Loucy (cell line): ENCODE measurements at regions not wholly inside any gene's neighbourhood (a gene's known extent, or its start where the extent isn't known, plus 50 kb on each side); places are given as distances from the start of the nearest gene placed in this dataset.

Experiments used
- H2AFZ ChIP-seq: fragments of 200-600 bp; sonication (generic); 2 replicates; pipeline ENCODE4 v1.6.0; 2016; ENCODE audit warnings: antibody characterized with exemption, mild to moderate bottlenecking, low read length, moderate library complexity
- H3F3A ChIP-seq: fragments of 200-600 bp; 2 replicates; pipeline ENCODE4 v1.6.0; 2016; ENCODE audit warnings: antibody characterized with exemption, low read depth, mild to moderate bottlenecking
- H3K27me3 ChIP-seq: fragments of 200-600 bp; sonication (generic); 2 replicates; pipeline ENCODE4 v1.6.1; 2014; ENCODE audit warnings: low read length, mild to moderate bottlenecking; ENCODE audit not compliant: insufficient read depth, poor library complexity, severe bottlenecking
- H3K36me3 ChIP-seq: fragments of 200-600 bp; sonication (generic); 2 replicates; pipeline ENCODE4 v1.6.1; 2016; ENCODE audit warnings: low read length; ENCODE audit not compliant: insufficient read depth
- H3K4me1 ChIP-seq: fragments of 200-600 bp; sonication (generic); 2 replicates; pipeline ENCODE4 v1.5.1; 2014; ENCODE audit warnings: low read length, mild to moderate bottlenecking; ENCODE audit not compliant: insufficient read depth, poor library complexity, severe bottlenecking
- H3K4me2 ChIP-seq: fragments of 200-600 bp; sonication (generic); 2 replicates; pipeline ENCODE4 v1.6.0; 2014; ENCODE audit warnings: antibody characterized with exemption, low read length, low read depth, mild to moderate bottlenecking; ENCODE audit not compliant: poor library complexity, severe bottlenecking
- H3K4me3 ChIP-seq: fragments of 200-600 bp; sonication (generic); 2 replicates; pipeline ENCODE4 v1.5.1; 2014; ENCODE audit warnings: low read length, mild to moderate bottlenecking, mixed read lengths; ENCODE audit not compliant: poor library complexity, severe bottlenecking
- H3K79me2 ChIP-seq: fragments of 200-600 bp; sonication (generic); 2 replicates; pipeline ENCODE4 v1.6.1; 2014; ENCODE audit warnings: low read length; ENCODE audit not compliant: insufficient read depth
- H3K9ac ChIP-seq: fragments of 200-600 bp; sonication (generic); 2 replicates; pipeline ENCODE4 v1.6.0; 2014; ENCODE audit warnings: mild to moderate bottlenecking, low read depth, low read length, moderate library complexity; ENCODE audit not compliant: poor library complexity, severe bottlenecking
- H3K9me2 ChIP-seq: fragments of 200-600 bp; sonication (generic); replicated peaks from 2 replicates; pipeline ENCODE4 v1.6.1; 2016; ENCODE audit warnings: low read depth, low read length, mixed read lengths
- H3K9me3 ChIP-seq: fragments of 200-600 bp; sonication (generic); 2 replicates; pipeline ENCODE4 v1.6.1; 2014; ENCODE audit warnings: mild to moderate bottlenecking, antibody characterized with exemption, low read length, low read depth; ENCODE audit not compliant: insufficient read depth
- H4K20me1 ChIP-seq: fragments of 200-600 bp; sonication (generic); 2 replicates; pipeline ENCODE4 v1.6.0; 2014; ENCODE audit warnings: antibody characterized with exemption, low read length, mild to moderate bottlenecking; ENCODE audit not compliant: insufficient read depth, poor library complexity, severe bottlenecking
- CTCF ChIP-seq: fragments of 200-600 bp; sonication (generic); conservative IDR thresholded peaks from 2 replicates; pipeline ENCODE4 v1.5.1; 2014; ENCODE audit warnings: mild to moderate bottlenecking, antibody characterized with exemption, low read length
- EZH2phosphoT487 ChIP-seq: fragments of 200-600 bp; IDR thresholded peaks from 2 replicates; pipeline ENCODE4 v1.6.1; 2018; ENCODE audit warnings: antibody characterized with exemption, mild to moderate bottlenecking, moderate library complexity, borderline replicate concordance

DNA sequence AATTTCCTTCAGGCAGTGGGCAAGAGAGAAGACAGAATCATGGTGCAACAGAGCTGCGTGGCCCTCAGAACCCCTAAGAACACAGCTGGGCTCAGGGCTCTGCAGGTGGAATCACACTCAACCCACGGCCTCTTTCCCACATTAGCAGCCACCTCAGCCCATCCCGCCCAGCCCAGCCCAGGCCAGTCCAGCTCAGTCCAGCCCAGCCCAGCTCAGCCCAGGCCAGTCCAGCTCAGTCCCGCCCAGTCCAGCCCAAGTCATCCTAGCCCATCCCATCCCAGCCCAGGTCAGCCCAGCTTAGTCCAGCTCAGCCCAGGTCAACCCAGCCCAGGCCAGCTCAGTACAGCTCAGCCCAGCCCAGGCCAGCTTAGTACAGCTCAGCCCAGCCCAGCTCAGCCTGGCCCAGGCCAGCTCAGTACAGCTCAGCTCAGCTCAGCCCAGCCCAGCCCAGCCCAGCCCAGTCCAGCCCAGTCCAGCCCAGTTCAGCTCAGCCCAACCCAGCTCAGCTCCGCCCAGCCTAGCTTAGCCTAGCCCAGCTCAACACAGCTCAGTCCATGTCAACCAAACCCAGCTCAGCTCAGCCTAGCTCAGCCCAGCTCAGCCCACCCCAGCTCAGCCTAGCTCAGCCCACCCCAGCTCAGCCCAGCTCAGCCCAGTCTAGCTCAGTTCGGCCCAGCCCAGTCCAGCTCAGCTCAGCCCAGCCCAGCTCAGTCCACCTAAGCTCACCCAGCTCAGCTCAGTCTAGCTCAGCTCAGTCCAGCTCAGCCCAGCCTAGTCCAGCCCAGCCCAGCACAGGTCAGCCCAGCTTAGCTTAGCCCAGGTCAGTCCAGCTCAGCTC, 183.1 kb downstream of the TMEM121 start:
- Histone ChIP-seq H3K9ac (no peak overlapping the region), H3K9me3 (peaks cover 7% of the 10 kb centered on the region; the same call in 1 of the 2 replicates), H3K4me3 (no peak overlapping the region), H3K9me2 (no peaks in the 10 kb centered on the region), H3K36me3 (no peaks in the 10 kb centered on the region), H3K4me2 (no peak overlapping the region), H4K20me1 (no peaks in the 10 kb centered on the region), H3K27me3 (no peaks in the 10 kb centered on the region), H2AFZ (no peak overlapping the region), H3F3A (no peaks in the 10 kb centered on the region), H3K79me2 (no peaks in the 10 kb centered on the region), H3K4me1 (no peaks in the 10 kb centered on the region)
- TF ChIP-seq CTCF (no peak), EZH2phosphoT487 (no peak)

- Histone ChIP-seq H3K9me2 (no peaks in the 10 kb centered on the region), H4K20me1 (no peaks in the 10 kb centered on the region), H3K9me3 (peaks cover 7% of the 10 kb centered on the region; the same call in 1 of the 2 replicates), H3K4me3 (no peak overlapping the region), H3K4me1 (no peaks in the 10 kb centered on the region), H3K9ac (no peak overlapping the region), H3K4me2 (no peak overlapping the region), H3K27me3 (no peaks in the 10 kb centered on the region), H3F3A (no peaks in the 10 kb centered on the region), H3K79me2 (no peaks in the 10 kb centered on the region), H2AFZ (no peak overlapping the region), H3K36me3 (no peaks in the 10 kb centered on the region)
- TF ChIP-seq CTCF (no peak), EZH2phosphoT487 (no peak)
Measured at GRCh38 chr14:105710119-105711043, 184.0 kb downstream of the TMEM121 start.

GRCh38 chr14:105711044-105711620, 184.7 kb downstream of the TMEM121 start:
- TF ChIP-seq EZH2phosphoT487: no peak
- no peak for TF ChIP-seq CTCF
- no peak overlapping the region for H3K4me2 ChIP-seq
- no peaks in the 10 kb centered on the region for H3K79me2 ChIP-seq
- H3K27me3 ChIP-seq: no peaks in the 10 kb centered on the region
- H3K9ac ChIP-seq: no peak overlapping the region
- peaks cover 7% of the 10 kb centered on the region; the same call in 1 of the 2 replicates for H3K9me3 ChIP-seq
- H3F3A ChIP-seq: no peaks in the 10 kb centered on the region
- H3K4me3 ChIP-seq: no peak overlapping the region
- no peak overlapping the region for H2AFZ ChIP-seq
- no peaks in the 10 kb centered on the region for H4K20me1 ChIP-seq
- H3K36me3 ChIP-seq: no peaks in the 10 kb centered on the region
- no peaks in the 10 kb centered on the region for H3K9me2 ChIP-seq
- no peaks in the 10 kb centered on the region for H3K4me1 ChIP-seq
